PC-3 (cell line): ENCODE measurements at regions not wholly inside any gene's neighbourhood (a gene's known extent, or its start where the extent isn't known, plus 50 kb on each side); places are given as distances from the start of the nearest gene placed in this dataset.

Source experiments
- EZH2 ChIP-seq: fragments of 300-600 bp; sonication (generic); IDR thresholded peaks from one replicate; pipeline ENCODE4 v1.6.1; 2017; ENCODE audit warnings: antibody characterized with exemption, mild to moderate bottlenecking, low read length; ENCODE audit not compliant: unreplicated experiment
- TF ChIP-seq, protein P1 (sequence below): fragments of 300-600 bp; sonication (generic); conservative IDR thresholded peaks from 2 replicates; pipeline ENCODE4 v1.5.1; 2017; ENCODE audit warnings: antibody characterized with exemption, low read depth, mild to moderate bottlenecking, low read length

DNA sequence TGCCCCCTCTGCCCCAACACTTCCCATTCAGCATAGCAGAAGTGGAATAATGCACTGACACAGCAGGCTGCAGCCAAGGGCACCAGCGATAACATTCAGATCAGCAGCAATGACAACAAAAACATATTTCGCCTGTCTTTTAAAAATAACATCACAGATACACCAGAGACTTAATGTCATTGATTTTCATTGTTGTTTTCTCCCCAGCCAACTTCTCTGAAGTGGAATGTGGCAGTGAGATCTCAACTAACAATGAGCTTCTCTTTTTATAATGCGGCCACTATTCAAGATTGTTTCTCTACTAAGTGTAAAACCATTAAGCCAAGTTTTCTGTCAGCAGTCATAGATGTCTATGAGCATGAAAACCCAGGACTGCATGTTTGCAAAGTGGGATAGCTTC, 158.2 kb upstream of the TMEM229A start:
- no peak for TF ChIP-seq EZH2
- TF ChIP-seq, protein P1, sequence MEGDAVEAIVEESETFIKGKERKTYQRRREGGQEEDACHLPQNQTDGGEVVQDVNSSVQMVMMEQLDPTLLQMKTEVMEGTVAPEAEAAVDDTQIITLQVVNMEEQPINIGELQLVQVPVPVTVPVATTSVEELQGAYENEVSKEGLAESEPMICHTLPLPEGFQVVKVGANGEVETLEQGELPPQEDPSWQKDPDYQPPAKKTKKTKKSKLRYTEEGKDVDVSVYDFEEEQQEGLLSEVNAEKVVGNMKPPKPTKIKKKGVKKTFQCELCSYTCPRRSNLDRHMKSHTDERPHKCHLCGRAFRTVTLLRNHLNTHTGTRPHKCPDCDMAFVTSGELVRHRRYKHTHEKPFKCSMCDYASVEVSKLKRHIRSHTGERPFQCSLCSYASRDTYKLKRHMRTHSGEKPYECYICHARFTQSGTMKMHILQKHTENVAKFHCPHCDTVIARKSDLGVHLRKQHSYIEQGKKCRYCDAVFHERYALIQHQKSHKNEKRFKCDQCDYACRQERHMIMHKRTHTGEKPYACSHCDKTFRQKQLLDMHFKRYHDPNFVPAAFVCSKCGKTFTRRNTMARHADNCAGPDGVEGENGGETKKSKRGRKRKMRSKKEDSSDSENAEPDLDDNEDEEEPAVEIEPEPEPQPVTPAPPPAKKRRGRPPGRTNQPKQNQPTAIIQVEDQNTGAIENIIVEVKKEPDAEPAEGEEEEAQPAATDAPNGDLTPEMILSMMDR: no peak
